ENCODE measurements at regions not wholly inside any gene's neighbourhood (a gene's known extent, or its start where the extent isn't known, plus 50 kb on each side); places are given as distances from the start of the nearest gene placed in this dataset.

DNA sequence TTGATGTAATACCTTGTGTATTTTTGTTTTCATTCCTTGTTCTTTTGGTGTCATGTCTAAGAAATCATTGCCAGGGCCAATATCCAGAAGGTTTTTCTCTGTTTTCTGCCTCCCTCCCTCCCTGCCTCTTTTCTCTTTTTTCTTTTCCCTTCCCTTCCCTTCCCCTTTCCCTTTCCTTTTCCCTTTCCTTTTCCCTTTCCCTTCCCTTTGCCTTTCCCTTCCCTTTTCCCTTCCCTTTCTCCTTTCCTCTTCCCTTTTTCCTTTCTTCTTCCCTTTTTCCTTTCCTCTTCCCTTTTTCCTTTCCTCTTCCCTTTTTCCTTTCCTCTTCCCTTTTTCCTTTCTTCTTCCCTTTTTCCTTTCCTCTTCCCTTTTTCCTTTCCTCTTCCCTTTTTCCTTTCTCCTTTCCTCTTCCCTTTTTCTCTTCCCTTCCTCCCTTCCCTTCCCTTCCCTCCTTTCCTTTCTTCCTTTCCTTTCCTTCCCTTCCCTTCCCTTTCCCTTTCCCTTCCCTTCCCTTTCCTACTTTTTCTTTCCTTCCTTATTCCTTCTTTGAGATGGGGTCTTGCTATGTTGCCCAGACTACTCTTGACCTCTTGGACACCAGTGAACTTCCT lies 646.1 kb downstream of the RAPGEF2 start:
- TF ChIP-seq, protein P1, sequence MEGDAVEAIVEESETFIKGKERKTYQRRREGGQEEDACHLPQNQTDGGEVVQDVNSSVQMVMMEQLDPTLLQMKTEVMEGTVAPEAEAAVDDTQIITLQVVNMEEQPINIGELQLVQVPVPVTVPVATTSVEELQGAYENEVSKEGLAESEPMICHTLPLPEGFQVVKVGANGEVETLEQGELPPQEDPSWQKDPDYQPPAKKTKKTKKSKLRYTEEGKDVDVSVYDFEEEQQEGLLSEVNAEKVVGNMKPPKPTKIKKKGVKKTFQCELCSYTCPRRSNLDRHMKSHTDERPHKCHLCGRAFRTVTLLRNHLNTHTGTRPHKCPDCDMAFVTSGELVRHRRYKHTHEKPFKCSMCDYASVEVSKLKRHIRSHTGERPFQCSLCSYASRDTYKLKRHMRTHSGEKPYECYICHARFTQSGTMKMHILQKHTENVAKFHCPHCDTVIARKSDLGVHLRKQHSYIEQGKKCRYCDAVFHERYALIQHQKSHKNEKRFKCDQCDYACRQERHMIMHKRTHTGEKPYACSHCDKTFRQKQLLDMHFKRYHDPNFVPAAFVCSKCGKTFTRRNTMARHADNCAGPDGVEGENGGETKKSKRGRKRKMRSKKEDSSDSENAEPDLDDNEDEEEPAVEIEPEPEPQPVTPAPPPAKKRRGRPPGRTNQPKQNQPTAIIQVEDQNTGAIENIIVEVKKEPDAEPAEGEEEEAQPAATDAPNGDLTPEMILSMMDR (IDR thresholded peaks at IDR 0.05; ENCODE audit: low read length): no peak
- TF ChIP-seq EZH2 (optimal IDR thresholded peaks at IDR 0.05; ENCODE audit: low read depth, low read length): no peak

All from MM.1S (cell line).